K562 (cell line): ENCODE measurements at regions not wholly inside any gene's neighbourhood (a gene's known extent, or its start where the extent isn't known, plus 50 kb on each side); places are given as distances from the start of the nearest gene placed in this dataset.

Source experiments
- ATAC-seq: fragments of 200-7000 bp; cut with Tn5 transposase; 3 replicates; pipeline ENCODE4 v1.9.1; 2020; ENCODE audit warnings: moderate library complexity
- BruUV-seq: library from RNA; stranded (reverse); fragments of 400-500 nt; replicated peaks from 2 replicates; lab custom pipeline; 2021; lab: Mats Ljungman, UMichigan
- CTCF ChIA-PET: fragments of 300-600 bp; formaldehyde crosslinking; extraction: SDS; loops from one replicate; lab custom pipeline; 2021; ENCODE audit warnings: low intra/inter-chr PET ratio; lab: Yijun Ruan, JAX
- POLR2A ChIA-PET: fragments of 300-600, 350-650 bp; sonication (Branson Sonifier 250); formaldehyde crosslinking; extraction: SDS; loops from one replicate; lab custom pipeline; 2021; ENCODE audit warnings: antibody characterized with exemption, inconsistent platforms; lab: Yijun Ruan, JAX
- DNase-seq, 4 experiments: peaks; one replicate each; pipeline versions ENCODE4 v3.0.0 to v3.0.0-alpha.2; 2011 to 2018; ENCODE audit warnings: low spot score in 3 of 4, mixed read lengths in 3 of 4; ENCODE audit errors: extremely low read depth in 1 of 4
- FAIRE-seq: peaks from 2 replicates; lab custom pipeline; 2011; peaks lifted over from hg19 to GRCh38; lab: Jason Lieb, UNC
- H2AFZ ChIP-seq: 2 replicates; pipeline ENCODE4 v1.6.0; 2011; ENCODE audit warnings: low read depth, low read length, control low read depth, inconsistent platforms
- H3K27ac ChIP-seq: fragments of 200-600 bp; 3 replicates; pipeline ENCODE4 v1.8.0; 2011; ENCODE audit warnings: low read depth, mild to moderate bottlenecking, control low read depth, inconsistent platforms, low read length, moderate library complexity, mixed read lengths; ENCODE audit errors: extremely low read depth
- H3K27me3 ChIP-seq, 2 experiments: fragments of 300-600 bp in 1 of 2; 2 replicates in 1 of 2; 3 replicates in 1 of 2; pipeline versions ENCODE4 v1.6.0 to v1.8.0; 2011; ENCODE audit warnings: inconsistent platforms in 2 of 2, low read length in 2 of 2, mild to moderate bottlenecking in 1 of 2, mixed read lengths in 1 of 2, moderate library complexity in 1 of 2; ENCODE audit not compliant: control insufficient read depth in 2 of 2, insufficient read depth in 2 of 2
- H3K36me3 ChIP-seq: fragments of 300-600 bp; 3 replicates; pipeline ENCODE4 v1.8.0; 2011; ENCODE audit warnings: mild to moderate bottlenecking, low read length, inconsistent platforms; ENCODE audit not compliant: control insufficient read depth, insufficient read depth
- H3K4me1 ChIP-seq, 2 experiments: fragments of 200-600 bp in 1 of 2; replicated peaks in 1 of 2; 2 replicates in 1 of 2; 3 replicates in 1 of 2; pipeline versions ENCODE4 v1.5.1 to v1.8.0; 2011; ENCODE audit warnings: inconsistent platforms in 2 of 2, low read length in 2 of 2, mild to moderate bottlenecking in 1 of 2, mixed read lengths in 1 of 2, moderate library complexity in 1 of 2; ENCODE audit not compliant: control insufficient read depth in 2 of 2, insufficient read depth in 2 of 2
- H3K4me2 ChIP-seq: 2 replicates; pipeline ENCODE4 v1.6.1; 2011; ENCODE audit warnings: low read length, control low read depth, inconsistent platforms, mixed read lengths; ENCODE audit not compliant: insufficient read depth
- H3K4me3 ChIP-seq: fragments of 200-600 bp; sonication (generic), shearing (Covaris generic); 2 replicates; pipeline ENCODE4 v1.5.1; 2016; ENCODE audit warnings: control low read depth, inconsistent platforms
- H3K79me2 ChIP-seq: fragments of 200-600 bp; 3 replicates; pipeline ENCODE4 v1.8.0; 2011; ENCODE audit warnings: low read length, inconsistent platforms; ENCODE audit not compliant: control insufficient read depth, insufficient read depth
- H3K9ac ChIP-seq, 2 experiments: 2 replicates each; pipeline versions ENCODE4 v1.6.0 to v1.6.1; 2011; ENCODE audit warnings: low read depth in 2 of 2, low read length in 2 of 2, control low read depth in 1 of 2, inconsistent platforms in 1 of 2, mild to moderate bottlenecking in 1 of 2, mixed read lengths in 1 of 2; ENCODE audit not compliant: insufficient read depth in 1 of 2
- H3K9me1 ChIP-seq: one replicate; pipeline ENCODE4 v1.6.0; 2011; ENCODE audit warnings: inconsistent platforms, mild to moderate bottlenecking, low read length, moderate library complexity; ENCODE audit not compliant: control insufficient read depth, insufficient read depth
- H3K9me3 ChIP-seq: replicated peaks from 2 replicates; pipeline ENCODE4 v1.5.1; 2011; ENCODE audit warnings: low read depth, low read length, inconsistent platforms; ENCODE audit not compliant: control insufficient read depth, insufficient read depth
- H4K20me1 ChIP-seq: replicated peaks from 2 replicates; pipeline ENCODE4 v1.6.1; 2011; ENCODE audit warnings: low read length, inconsistent platforms, mixed read lengths; ENCODE audit not compliant: control insufficient read depth, insufficient read depth
- ELF2 ChIP-seq: fragments of 250-450 bp; sonication (Bioruptor Pico); IDR thresholded peaks from 2 replicates; pipeline ENCODE4 v1.5.0; 2021; ENCODE audit warnings: mild to moderate bottlenecking
- GATAD2B ChIP-seq: fragments of 450-650 bp; IDR thresholded peaks from 2 replicates; pipeline ENCODE4 v1.6.1; 2017; ENCODE audit warnings: mild to moderate bottlenecking, borderline replicate concordance
- HMG20B ChIP-seq: fragments of 250-450 bp; sonication (Bioruptor Pico); IDR thresholded peaks from 2 replicates; pipeline ENCODE4 v1.5.0; 2021; ENCODE audit warnings: mild to moderate bottlenecking
- HNRNPLL ChIP-seq: fragments of 200-400 bp; formaldehyde crosslinking; IDR thresholded peaks from 2 replicates; pipeline ENCODE4 v1.6.1; 2017; ENCODE audit warnings: low read length, low read depth, mild to moderate bottlenecking; ENCODE audit not compliant: poor library complexity, severe bottlenecking
- ILK ChIP-seq: fragments of 450-650 bp; IDR thresholded peaks from 2 replicates; pipeline ENCODE4 v1.6.1; 2016; ENCODE audit warnings: missing genetic modification characterization, low read depth, mild to moderate bottlenecking, missing compliant biosample characterization, moderate library complexity, borderline replicate concordance
- MBD1 ChIP-seq: fragments of 250-450 bp; sonication (Bioruptor Pico); IDR thresholded peaks from 2 replicates; pipeline ENCODE4 v1.8.0; 2022; ENCODE audit warnings: inconsistent platforms
- NCOR1 ChIP-seq: fragments of 450-650 bp; IDR thresholded peaks from 2 replicates; pipeline ENCODE4 v1.6.1; 2016; ENCODE audit warnings: mild to moderate bottlenecking, moderate library complexity
- NFIX ChIP-seq: fragments of 250-450 bp; sonication (Bioruptor Pico); IDR thresholded peaks from 2 replicates; pipeline ENCODE4 v1.4.0; 2020; ENCODE audit warnings: low read depth, mild to moderate bottlenecking, moderate library complexity
- RAD51 ChIP-seq: fragments of 450-650 bp; IDR thresholded peaks from 2 replicates; pipeline ENCODE4 v1.7.1; 2016; ENCODE audit warnings: low read depth, mild to moderate bottlenecking, borderline replicate concordance
- TAF1 ChIP-seq: IDR thresholded peaks from 2 replicates; pipeline ENCODE4 v1.6.1; 2011; ENCODE audit warnings: mild to moderate bottlenecking, low read length, moderate library complexity; ENCODE audit not compliant: insufficient read depth, control insufficient read depth, severe bottlenecking; ENCODE audit errors: extremely low read depth
- TAF15 ChIP-seq: fragments of 200-400 bp; formaldehyde crosslinking; IDR thresholded peaks from 2 replicates; pipeline ENCODE4 v1.6.1; 2017; ENCODE audit warnings: mild to moderate bottlenecking, low read depth, low read length, moderate library complexity
- TFE3 ChIP-seq: fragments of 450-650 bp; formaldehyde crosslinking; IDR thresholded peaks from 2 replicates; pipeline ENCODE4 v1.4.0; 2020; ENCODE audit warnings: mild to moderate bottlenecking, mixed read lengths
- TRIM24 ChIP-seq, 2 experiments: fragments of 450-650 bp; IDR thresholded peaks; 2 replicates each; pipeline ENCODE4 v1.6.1; 2016
- ZBTB5 ChIP-seq: fragments of 450-650 bp; IDR thresholded peaks from 2 replicates; pipeline ENCODE4 v1.6.1; 2017; ENCODE audit warnings: antibody characterized with exemption
- ZZZ3 ChIP-seq: fragments of 450-650 bp; IDR thresholded peaks from 2 replicates; pipeline ENCODE4 v1.6.1; 2016; ENCODE audit warnings: antibody characterized with exemption, mild to moderate bottlenecking, moderate library complexity
- WGBS: fragments of 100-300 bp; shearing (Covaris generic); methylation state at CpG from one replicate; pipeline ENCODE4 v1.1.6; 2016; ENCODE audit warnings: low coverage, mixed read lengths; ENCODE audit not compliant: insufficient coverage; ENCODE audit errors: missing lambda C conversion rate; 5-methylcytosine and 5-hydroxymethylcytosine counted together
- in situ Hi-C: fragments of 300-500 bp; cut with MboI; formaldehyde crosslinking; loops from 4 replicates; pipeline ENCODE4 v1.15.0; 2018; ENCODE audit warnings: inconsistent platforms, mixed read lengths
- intact Hi-C: fragments of 100-400 bp; cut with micrococcal nuclease; formaldehyde crosslinking; loops from 2 replicates; pipeline ENCODE4 v1.14.2; 2022

- TF ChIP-seq RAD51 (peak; percentile 83), TFE3 (peak; percentile 96), ZZZ3 (no peak)
- TF ChIP-seq, all 486 proteins: peak for 5
Observed at GRCh38 chr6:51021171-51021570, 202.5 kb downstream of the TFAP2B start (continued).

GRCh38 chr6:51024126-51024525 is 205.5 kb downstream of the TFAP2B start:
- intact Hi-C loops (no loop called here), in situ Hi-C loops (no loop called here)
- FAIRE-seq (no peak), ATAC-seq (no peak), DNase-seq (no peak)
- Histone ChIP-seq H3K79me2 (no peaks in the 10 kb centered on the region), H3K4me1 (peaks cover 5 to 13% of the 10 kb centered on the region in 2 experiments; a peak in 4 of 5 replicates), H3K4me2 (0 out of 2 replicates have a peak overlapping the region, but pooled peaks have one; percentile 75), H3K27ac (no peak overlapping the region), H4K20me1 (no peaks in the 10 kb centered on the region), H3K9me3 (no peaks in the 10 kb centered on the region), H3K27me3 (no peaks in the 10 kb centered on the region), H3K4me3 (no peak overlapping the region), H3K9ac (peak overlapping the region in 1 of 2 experiments; percentile 44; a peak in 1 of 4 replicates), H3K36me3 (no peaks in the 10 kb centered on the region), H3K9me1 (no peaks in the 10 kb centered on the region), H2AFZ (peak overlapping the region; percentile 92)
- BruUV-seq, result no TSS peak
- CTCF ChIA-PET, result no interaction called here
- POLR2A ChIA-PET, result interaction anchor here (0.9 to 2.7 kb wide), 4 partner anchors 7 to 29 kb away, joined by 3 to 10 read pairs (median 4); no protein-coding TSS in a partner anchor
- WGBS, result 85% methylated on average over 3 of the region's 3 CpGs
- TF ChIP-seq NCOR1, result no peak
- no peak for TF ChIP-seq NFIX
- no peak for TF ChIP-seq ILK (tag)
- TF ChIP-seq TAF1, result no peak
- TF ChIP-seq HMG20B (CRISPR knock-in tag), result no peak
- TF ChIP-seq HNRNPLL, result no peak
- TF ChIP-seq MBD1 (CRISPR knock-in tag), result no peak
- no peak for TF ChIP-seq GATAD2B
- no peak for TF ChIP-seq TRIM24 (IDR thresholded peaks at IDR 0.05)
- TF ChIP-seq TAF15, result no peak
- TF ChIP-seq ELF2 (CRISPR knock-in tag), result no peak
- no peak for TF ChIP-seq ZBTB5
